Adrenal gland (tissue), 5 donors: ENCODE measurements at regions not wholly inside any gene's neighbourhood (a gene's known extent, or its start where the extent isn't known, plus 50 kb on each side); places are given as distances from the start of the nearest gene placed in this dataset.

Experiments used
- CTCF ChIP-seq, 6 experiments: fragments of 450-650 bp in 4 of 6; fragments of 200-600 bp in 2 of 6; sonication (generic) in 1 of 6; IDR thresholded peaks; 1 replicate in 5 of 6; 2 replicates in 1 of 6; pipeline versions ENCODE4 v1.5.1 to v1.8.0; 2016 to 2021; ENCODE audit warnings: antibody characterized with exemption in 6 of 6, mild to moderate bottlenecking in 2 of 6, moderate library complexity in 1 of 6
- POLR2A ChIP-seq, 2 donors: fragments of 450-650 bp; IDR thresholded peaks; one replicate each; pipeline ENCODE4 v1.6.1; 2017; ENCODE audit warnings: antibody characterized with exemption in 2 of 2, mild to moderate bottlenecking in 2 of 2, moderate library complexity in 1 of 2
- donor health status: DM: no; HTN: no; CAD: no.

DNA sequence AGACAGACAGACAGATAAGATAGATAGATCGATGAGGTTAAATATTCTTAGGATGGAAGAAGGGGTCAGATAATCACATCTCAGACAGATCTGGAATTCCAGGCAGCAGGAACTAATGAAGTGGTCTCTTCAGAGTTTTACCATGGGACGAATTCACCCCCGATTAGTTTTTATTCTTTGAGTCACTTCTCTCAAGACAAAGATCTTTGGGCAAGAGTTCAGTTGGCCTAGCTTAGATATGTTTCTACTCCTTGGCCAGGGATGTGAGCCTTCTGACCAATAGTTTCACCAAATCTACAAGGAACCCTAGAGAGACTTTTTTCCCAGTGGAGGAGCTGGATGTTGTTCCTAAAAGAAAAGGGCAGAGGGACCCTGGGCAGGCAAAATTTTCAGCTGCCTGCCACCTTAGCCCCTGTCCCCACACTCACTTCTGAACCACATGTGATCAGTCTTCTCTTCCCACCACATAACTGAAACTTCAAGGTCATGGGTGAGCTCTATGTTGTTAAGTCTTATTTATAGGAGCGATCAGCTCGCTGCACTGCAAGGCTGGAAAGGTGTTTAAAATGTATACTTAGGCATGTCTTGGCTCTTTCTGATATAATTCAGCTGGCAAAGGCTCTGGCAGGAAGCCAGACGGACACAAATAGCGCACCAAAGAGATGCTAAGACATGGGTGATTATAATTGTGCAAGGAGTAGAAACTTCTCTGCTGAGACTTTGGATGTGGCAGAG, 132.9 kb downstream of the PALM2AKAP2 start:
- TF ChIP-seq CTCF (IDR thresholded peaks at IDR 0.05) (no peak), POLR2A (IDR thresholded peaks at IDR 0.05) (no peak)
